GM12878 (cell line): ENCODE measurements at regions not wholly inside any gene's neighbourhood (a gene's known extent, or its start where the extent isn't known, plus 50 kb on each side); places are given as distances from the start of the nearest gene placed in this dataset.

Source experiments
- ATAC-seq: fragments of 200-7000 bp; cut with Tn5 transposase; 3 replicates; pipeline ENCODE4 v1.9.1; 2020; ENCODE audit warnings: mild to moderate bottlenecking, moderate library complexity
- BruUV-seq: library from RNA; stranded (reverse); fragments of 400-500 nt; replicated peaks from 2 replicates; lab custom pipeline; 2021; lab: Mats Ljungman, UMichigan
- CTCF ChIA-PET: fragments of 300-600 bp; sonication (Branson Sonifier 250); formaldehyde crosslinking; extraction: SDS; loops from one replicate; lab custom pipeline; 2021; ENCODE audit warnings: inconsistent platforms; lab: Yijun Ruan, JAX
- POLR2A ChIA-PET: fragments of 350-600 bp; formaldehyde crosslinking; extraction: SDS; loops from one replicate; lab custom pipeline; 2021; ENCODE audit warnings: inconsistent platforms; lab: Charles Lee
- RAD21 ChIA-PET: fragments of 300-600 bp; sonication (Branson Sonifier 250); formaldehyde crosslinking; loops from one replicate; lab custom pipeline; 2023; ENCODE audit warnings: antibody characterized with exemption; ENCODE audit not compliant: unreplicated experiment; lab: Charles Lee
- SMC1A ChIA-PET: fragments of 300-600 bp; sonication (Branson Sonifier 250); formaldehyde crosslinking; loops from one replicate; lab custom pipeline; 2023; ENCODE audit not compliant: unreplicated experiment, uncharacterized antibody; lab: Charles Lee
- DNase-seq: peaks from one replicate; pipeline ENCODE4 v3.0.0-alpha.2; 2011; ENCODE audit warnings: low read depth, low spot score
- FAIRE-seq: peaks from 3 replicates; lab custom pipeline; 2011; peaks lifted over from hg19 to GRCh38; lab: Jason Lieb, UNC
- H2AFZ ChIP-seq: 2 replicates; pipeline ENCODE4 v1.6.0; 2011; ENCODE audit warnings: low read depth, low read length, control low read depth; ENCODE audit not compliant: control insufficient read depth
- H3K27ac ChIP-seq: 2 replicates; pipeline ENCODE4 v1.5.1; 2011; ENCODE audit warnings: control low read depth; ENCODE audit not compliant: control insufficient read depth, insufficient read depth
- H3K27me3 ChIP-seq, 2 experiments: replicated peaks in 1 of 2; 2 replicates each; pipeline versions ENCODE4 v1.6.0 to v1.6.1; 2011; ENCODE audit warnings: low read length in 1 of 2; ENCODE audit not compliant: control insufficient read depth in 2 of 2, insufficient read depth in 2 of 2
- H3K36me3 ChIP-seq, 2 experiments: 2 replicates each; pipeline ENCODE4 v1.5.1; 2011; ENCODE audit warnings: low read length in 1 of 2; ENCODE audit not compliant: control insufficient read depth in 2 of 2, insufficient read depth in 2 of 2
- H3K4me1 ChIP-seq: 2 replicates; pipeline ENCODE4 v1.6.1; 2011; ENCODE audit warnings: mild to moderate bottlenecking, low read length, moderate library complexity, mixed read lengths; ENCODE audit not compliant: control insufficient read depth, insufficient read depth
- H3K4me2 ChIP-seq: 2 replicates; pipeline ENCODE4 v1.6.0; 2011; ENCODE audit warnings: control low read depth; ENCODE audit not compliant: control insufficient read depth, insufficient read depth
- H3K4me3 ChIP-seq: fragments of 200-600 bp; sonication (generic); 2 replicates; pipeline ENCODE4 v1.5.1; 2016
- H3K79me2 ChIP-seq: 2 replicates; pipeline ENCODE4 v1.6.0; 2011; ENCODE audit warnings: low read length; ENCODE audit not compliant: control insufficient read depth, insufficient read depth
- H3K9ac ChIP-seq: 2 replicates; pipeline ENCODE4 v1.8.0; 2011; ENCODE audit warnings: low read length, control low read depth, mixed read lengths; ENCODE audit not compliant: control insufficient read depth, insufficient read depth
- H3K9me3 ChIP-seq: replicated peaks from 3 replicates; pipeline ENCODE4 v1.5.1; 2011; ENCODE audit warnings: mild to moderate bottlenecking, low read length; ENCODE audit not compliant: control insufficient read depth, insufficient read depth
- H4K20me1 ChIP-seq: 2 replicates; pipeline ENCODE4 v1.6.0; 2011; ENCODE audit not compliant: control insufficient read depth, insufficient read depth
- BACH1 ChIP-seq: fragments of 450-650 bp; IDR thresholded peaks from 2 replicates; pipeline ENCODE4 v1.6.1; 2017; ENCODE audit warnings: mild to moderate bottlenecking, borderline replicate concordance
- BCL11A ChIP-seq: IDR thresholded peaks from 2 replicates; pipeline ENCODE4 v1.6.1; 2011; ENCODE audit warnings: low read depth, low read length
- BRCA1 ChIP-seq: IDR thresholded peaks from 2 replicates; pipeline ENCODE4 v1.6.1; 2011; ENCODE audit warnings: low read depth, low read length, improper control_type of control experiment
- CHD1 ChIP-seq: IDR thresholded peaks from 2 replicates; pipeline ENCODE4 v1.6.1; 2012; ENCODE audit warnings: low read depth, low read length, improper control_type of control experiment
- ELK1 ChIP-seq: IDR thresholded peaks from 2 replicates; pipeline ENCODE4 v1.6.1; 2012; ENCODE audit warnings: low read depth, low read length, improper control_type of control experiment
- GABPA ChIP-seq: IDR thresholded peaks from 2 replicates; pipeline ENCODE4 v1.6.1; 2014; ENCODE audit warnings: antibody characterized with exemption, low read depth, mild to moderate bottlenecking, inconsistent platforms
- JUNB ChIP-seq: IDR thresholded peaks from 2 replicates; pipeline ENCODE4 v1.6.1; 2016; ENCODE audit warnings: antibody characterized with exemption, mild to moderate bottlenecking
- JUND ChIP-seq: IDR thresholded peaks from 2 replicates; pipeline ENCODE4 v1.6.1; 2012; ENCODE audit warnings: low read depth, mild to moderate bottlenecking, low read length, improper control_type of control experiment, moderate library complexity
- KDM1A ChIP-seq: fragments of 200-600 bp; sonication (generic); IDR thresholded peaks from 2 replicates; pipeline ENCODE4 v1.6.1; 2016; ENCODE audit warnings: borderline replicate concordance
- MEF2A ChIP-seq: IDR thresholded peaks from 2 replicates; pipeline ENCODE4 v1.6.1; 2011; ENCODE audit warnings: low read depth, mild to moderate bottlenecking, low read length, moderate library complexity; ENCODE audit not compliant: insufficient read depth
- NFYA ChIP-seq: IDR thresholded peaks from 2 replicates; pipeline ENCODE4 v1.6.1; 2011; ENCODE audit warnings: low read depth, mild to moderate bottlenecking, low read length, improper control_type of control experiment, borderline replicate concordance
- NR2C1 ChIP-seq: fragments of 450-650 bp; IDR thresholded peaks from 2 replicates; pipeline ENCODE4 v1.6.1; 2017; ENCODE audit warnings: antibody characterized with exemption, mild to moderate bottlenecking, moderate library complexity
- SP1 ChIP-seq: IDR thresholded peaks from one replicate; pipeline ENCODE4 v1.6.1; 2011; ENCODE audit warnings: low read depth, low read length
- ZBED1 ChIP-seq: IDR thresholded peaks from 2 replicates; pipeline ENCODE4 v1.6.1; 2016; ENCODE audit warnings: borderline replicate concordance
- ZBTB40 ChIP-seq: fragments of 450-650 bp; IDR thresholded peaks from 2 replicates; pipeline ENCODE4 v1.6.1; 2016; ENCODE audit warnings: mild to moderate bottlenecking, moderate library complexity, borderline replicate concordance
- ZNF207 ChIP-seq: fragments of 450-650 bp; IDR thresholded peaks from 2 replicates; pipeline ENCODE4 v1.6.1; 2014; ENCODE audit warnings: antibody characterized with exemption, mild to moderate bottlenecking, borderline replicate concordance
- ZNF217 ChIP-seq: fragments of 450-650 bp; IDR thresholded peaks from 2 replicates; pipeline ENCODE4 v1.6.1; 2017; ENCODE audit warnings: antibody characterized with exemption, mild to moderate bottlenecking
- ZNF24 ChIP-seq: fragments of 450-650 bp; IDR thresholded peaks from 2 replicates; pipeline ENCODE4 v1.6.1; 2017; ENCODE audit warnings: antibody characterized with exemption, mild to moderate bottlenecking
- WGBS: methylation state at CpG from one replicate; pipeline ENCODE4 v1.1.6; 2016; ENCODE audit warnings: low lambda C conversion rate; ENCODE audit not compliant: insufficient replicate concordance, insufficient coverage; ENCODE audit errors: missing lambda C conversion rate; 5-methylcytosine and 5-hydroxymethylcytosine counted together
- in situ Hi-C: fragments of 300-500 bp; cut with MboI; formaldehyde crosslinking; loops from 9 replicates; pipeline ENCODE4 v1.14.3; 2018; ENCODE audit warnings: mixed read lengths
- intact Hi-C: fragments of 100-400 bp; cut with micrococcal nuclease; formaldehyde crosslinking; loops from one replicate; pipeline ENCODE4 v1.14.2; 2022; ENCODE audit not compliant: unreplicated experiment

DNA sequence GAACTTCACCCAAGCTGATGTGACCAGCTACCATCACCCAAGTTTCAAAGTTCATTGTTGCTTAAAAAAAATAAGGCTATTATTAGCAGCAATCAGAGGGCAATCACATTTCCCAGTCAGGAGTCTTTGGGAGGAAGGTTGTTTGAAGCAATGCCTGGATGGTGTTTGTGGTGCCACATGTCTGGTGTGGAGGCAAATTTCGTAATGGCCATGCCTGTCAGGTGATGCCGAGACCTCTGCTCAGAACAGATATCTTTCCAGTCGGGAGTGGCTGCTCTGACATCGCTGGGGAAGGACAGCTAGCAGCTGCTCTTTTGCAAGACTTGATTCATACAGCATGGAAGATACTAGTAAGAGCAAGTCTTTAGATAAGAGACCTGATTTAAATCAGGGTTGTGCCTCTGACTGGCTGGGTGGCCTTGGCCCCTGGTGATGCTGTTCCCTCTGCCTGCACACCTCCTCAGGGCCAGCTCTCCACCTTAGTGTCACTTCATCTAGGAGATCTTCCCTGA lies 187.8 kb upstream of the JUN start:
- H3K4me3 ChIP-seq, result no peak overlapping the region
- no peak for TF ChIP-seq NR2C1
- TF ChIP-seq ZBED1, result no peak
- no peak for TF ChIP-seq BCL11A
- no peak for TF ChIP-seq ZNF217
- TF ChIP-seq BRCA1, result no peak
- no peak for TF ChIP-seq BACH1
- TF ChIP-seq JUND, result no peak
- TF ChIP-seq MEF2A, result no peak
- no peak for TF ChIP-seq ZBTB40
- TF ChIP-seq SP1, result no peak
- no peak for TF ChIP-seq ZNF207
- TF ChIP-seq ZNF24, result no peak
- no peak for TF ChIP-seq KDM1A
- TF ChIP-seq NFYA, result no peak
- TF ChIP-seq JUNB, result no peak
- TF ChIP-seq ELK1, result no peak
- TF ChIP-seq CHD1, result no peak
- no peak for TF ChIP-seq GABPA
- H3K4me2 ChIP-seq, result no peak overlapping the region
- H3K9ac ChIP-seq, result no peak overlapping the region
- ATAC-seq (no peak), DNase-seq (no peak), FAIRE-seq (no peak)
- ChIA-PET SMC1A (interaction anchor here (0.6 to 5.2 kb wide), 7 partner anchors 15 to 99 kb away, joined by 3 to 38 read pairs (median 3); no protein-coding TSS in a partner anchor), POLR2A (no interaction called here), CTCF (no interaction called here), RAD21 (interaction anchor here (2.5 kb wide), 1 partner anchor 48 kb away, joined by 5 read pairs; no protein-coding TSS in a partner anchor)
- peaks cover 17% of the 10 kb centered on the region; the same call in 1 of the 2 replicates for H3K4me1 ChIP-seq
- no peaks in the 10 kb centered on the region for H3K9me3 ChIP-seq
- H3K36me3 ChIP-seq, result no peaks in the 10 kb centered on the region
- no TSS peak for BruUV-seq
- in situ Hi-C loops, result no loop called here
- WGBS, result 94% methylated on average over 4 of the region's 4 CpGs
- no peaks in the 10 kb centered on the region for H4K20me1 ChIP-seq
- no peak overlapping the region for H3K27ac ChIP-seq
- intact Hi-C loops, result no loop called here
- H3K27me3 ChIP-seq, result no peaks in the 10 kb centered on the region
- H2AFZ ChIP-seq, result no peak overlapping the region
- H3K79me2 ChIP-seq, result no peaks in the 10 kb centered on the region
